Keratinocyte (primary cell): ENCODE measurements at regions not wholly inside any gene's neighbourhood (a gene's known extent, or its start where the extent isn't known, plus 50 kb on each side); places are given as distances from the start of the nearest gene placed in this dataset.

Experiments used
- EZH2 ChIP-seq: IDR thresholded peaks from one replicate; pipeline ENCODE4 v1.6.1; 2012; ENCODE audit warnings: inconsistent platforms, mild to moderate bottlenecking, low read length, moderate library complexity
- TF ChIP-seq, protein P1 (sequence below), 3 experiments: IDR thresholded peaks in 1 of 3; conservative IDR thresholded peaks in 1 of 3; optimal IDR thresholded peaks in 1 of 3; 2 replicates in 2 of 3; 3 replicates in 1 of 3; pipeline versions ENCODE3 to v1.5.1; 2011; ENCODE audit warnings: low read length in 3 of 3, mild to moderate bottlenecking in 3 of 3, moderate library complexity in 2 of 3, control low read depth in 1 of 3, inconsistent platforms in 1 of 3; ENCODE audit not compliant: insufficient read depth in 2 of 3; ENCODE audit errors: extremely low read depth in 1 of 3

- TF ChIP-seq, protein P1, sequence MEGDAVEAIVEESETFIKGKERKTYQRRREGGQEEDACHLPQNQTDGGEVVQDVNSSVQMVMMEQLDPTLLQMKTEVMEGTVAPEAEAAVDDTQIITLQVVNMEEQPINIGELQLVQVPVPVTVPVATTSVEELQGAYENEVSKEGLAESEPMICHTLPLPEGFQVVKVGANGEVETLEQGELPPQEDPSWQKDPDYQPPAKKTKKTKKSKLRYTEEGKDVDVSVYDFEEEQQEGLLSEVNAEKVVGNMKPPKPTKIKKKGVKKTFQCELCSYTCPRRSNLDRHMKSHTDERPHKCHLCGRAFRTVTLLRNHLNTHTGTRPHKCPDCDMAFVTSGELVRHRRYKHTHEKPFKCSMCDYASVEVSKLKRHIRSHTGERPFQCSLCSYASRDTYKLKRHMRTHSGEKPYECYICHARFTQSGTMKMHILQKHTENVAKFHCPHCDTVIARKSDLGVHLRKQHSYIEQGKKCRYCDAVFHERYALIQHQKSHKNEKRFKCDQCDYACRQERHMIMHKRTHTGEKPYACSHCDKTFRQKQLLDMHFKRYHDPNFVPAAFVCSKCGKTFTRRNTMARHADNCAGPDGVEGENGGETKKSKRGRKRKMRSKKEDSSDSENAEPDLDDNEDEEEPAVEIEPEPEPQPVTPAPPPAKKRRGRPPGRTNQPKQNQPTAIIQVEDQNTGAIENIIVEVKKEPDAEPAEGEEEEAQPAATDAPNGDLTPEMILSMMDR (optimal IDR thresholded peaks at IDR 0.05 in 1 of 3, IDR thresholded peaks at IDR 0.05 in 1 of 3, conservative IDR thresholded peaks at IDR 0.05 in 1 of 3; ENCODE audit: extremely low read depth in 1 of 3, insufficient read depth in 2 of 3, low read length in 3 of 3): no peak
- TF ChIP-seq EZH2: no peak
These were observed 683.2 kb upstream of the IGFBP3 start for GRCh38 chr7:46604241-46604661.
